H9 (cell line): ENCODE measurements at regions not wholly inside any gene's neighbourhood (a gene's known extent, or its start where the extent isn't known, plus 50 kb on each side); places are given as distances from the start of the nearest gene placed in this dataset.

Experiments
- DNase-seq: peaks from one replicate; pipeline ENCODE4 v3.0.0-alpha.2; 2017
- H2AFZ ChIP-seq: one replicate; pipeline ENCODE4 v1.6.1; 2013; ENCODE audit warnings: mild to moderate bottlenecking, low read length, control low read depth, moderate library complexity
- H2AK5ac ChIP-seq: 2 replicates; pipeline ENCODE4 v1.6.1; 2013; ENCODE audit warnings: low read length, control low read depth, mixed read lengths; ENCODE audit not compliant: insufficient read length
- H2BK120ac ChIP-seq: one replicate; pipeline ENCODE4 v1.6.1; 2013; ENCODE audit warnings: low read depth, mild to moderate bottlenecking, low read length, control low read depth, inconsistent platforms; ENCODE audit not compliant: poor library complexity, severe bottlenecking
- H2BK12ac ChIP-seq: 2 replicates; pipeline ENCODE4 v1.6.1; 2013; ENCODE audit warnings: low read length, control low read depth, mixed read lengths, low read depth; ENCODE audit not compliant: insufficient read length
- H2BK15ac ChIP-seq: 2 replicates; pipeline ENCODE4 v1.6.1; 2013; ENCODE audit warnings: low read depth, low read length, control low read depth
- H2BK20ac ChIP-seq: one replicate; pipeline ENCODE4 v1.6.1; 2013; ENCODE audit warnings: low read depth, mild to moderate bottlenecking, low read length, control low read depth, inconsistent platforms; ENCODE audit not compliant: poor library complexity, severe bottlenecking
- H2BK5ac ChIP-seq: 2 replicates; pipeline ENCODE4 v1.6.1; 2013; ENCODE audit warnings: low read length, control low read depth, mixed read lengths; ENCODE audit not compliant: insufficient read length
- H3K14ac ChIP-seq: 2 replicates; pipeline ENCODE4 v1.6.1; 2013; ENCODE audit warnings: low read length, control low read depth; ENCODE audit not compliant: insufficient read depth
- H3K18ac ChIP-seq: 2 replicates; pipeline ENCODE4 v1.6.1; 2013; ENCODE audit warnings: low read depth, mild to moderate bottlenecking, mixed read lengths, low read length, control low read depth; ENCODE audit not compliant: insufficient read length
- H3K23ac ChIP-seq: 2 replicates; pipeline ENCODE4 v1.6.1; 2013; ENCODE audit warnings: low read length, control low read depth, mixed read lengths, low read depth; ENCODE audit not compliant: insufficient read length
- H3K23me2 ChIP-seq: 2 replicates; pipeline ENCODE4 v1.6.1; 2013; ENCODE audit warnings: low read depth, mild to moderate bottlenecking, mixed read lengths, low read length, control low read depth; ENCODE audit not compliant: insufficient read length, poor library complexity, severe bottlenecking
- H3K27ac ChIP-seq: 2 replicates; pipeline ENCODE4 v1.5.1; 2013; ENCODE audit warnings: low read length, control low read depth, mixed read lengths, low read depth; ENCODE audit not compliant: insufficient read length
- H3K27me3 ChIP-seq: 2 replicates; pipeline ENCODE4 v1.6.1; 2013; ENCODE audit warnings: low read length, control low read depth, inconsistent platforms; ENCODE audit not compliant: insufficient read depth
- H3K4ac ChIP-seq: 2 replicates; pipeline ENCODE4 v1.6.1; 2013; ENCODE audit warnings: low read depth, mild to moderate bottlenecking, control low read depth, inconsistent platforms, low read length, moderate library complexity
- H3K4me1 ChIP-seq: 2 replicates; pipeline ENCODE4 v1.6.1; 2013; ENCODE audit warnings: low read length, control low read depth, inconsistent platforms; ENCODE audit not compliant: insufficient read depth
- H3K4me2 ChIP-seq: 2 replicates; pipeline ENCODE4 v1.6.1; 2013; ENCODE audit warnings: low read length, control low read depth, mixed read lengths; ENCODE audit not compliant: insufficient read length, insufficient read depth
- H3K56ac ChIP-seq: 2 replicates; pipeline ENCODE4 v1.6.1; 2013; ENCODE audit warnings: low read depth, mild to moderate bottlenecking, mixed read lengths, low read length, control low read depth; ENCODE audit not compliant: insufficient read length
- H3K79me1 ChIP-seq: 2 replicates; pipeline ENCODE4 v1.6.1; 2013; ENCODE audit warnings: low read depth, mild to moderate bottlenecking, moderate library complexity, low read length, control low read depth, inconsistent platforms; ENCODE audit not compliant: insufficient read depth, poor library complexity, severe bottlenecking
- H3K79me2 ChIP-seq: 2 replicates; pipeline ENCODE4 v1.6.1; 2013; ENCODE audit warnings: low read length, control low read depth, inconsistent platforms; ENCODE audit not compliant: insufficient read depth
- H3K9ac ChIP-seq: 2 replicates; pipeline ENCODE4 v1.6.1; 2013; ENCODE audit warnings: low read length, control low read depth, mixed read lengths; ENCODE audit not compliant: insufficient read length; ENCODE audit errors: extremely low read depth
- H3K9me3 ChIP-seq: one replicate; pipeline ENCODE4 v1.6.1; 2013; ENCODE audit warnings: low read depth, low read length, inconsistent platforms; ENCODE audit not compliant: control insufficient read depth
- H3T11ph ChIP-seq: one replicate; pipeline ENCODE4 v1.6.1; 2013; ENCODE audit warnings: mild to moderate bottlenecking, low read length, control low read depth, inconsistent platforms
- H4K20me1 ChIP-seq: one replicate; pipeline ENCODE4 v1.6.1; 2013; ENCODE audit not compliant: control insufficient read depth, insufficient read length, insufficient read depth
- H4K5ac ChIP-seq: 2 replicates; pipeline ENCODE4 v1.6.1; 2013; ENCODE audit warnings: low read depth, mild to moderate bottlenecking, mixed read lengths, low read length, control low read depth; ENCODE audit not compliant: insufficient read length
- H4K8ac ChIP-seq: replicated peaks from 2 replicates; pipeline ENCODE4 v1.6.1; 2013; ENCODE audit warnings: low read length, control low read depth, mixed read lengths, low read depth; ENCODE audit not compliant: insufficient read length
- H4K91ac ChIP-seq: 2 replicates; pipeline ENCODE4 v1.6.1; 2013; ENCODE audit warnings: low read depth, mild to moderate bottlenecking, moderate library complexity, mixed read lengths, low read length, control low read depth; ENCODE audit not compliant: insufficient read length
- H3K27ac Mint-ChIP-seq, 3 experiments: 2 replicates in 2 of 3; 3 replicates in 1 of 3; pipeline ENCODE4 v1.8.0; 2020 to 2021; ENCODE audit warnings: mixed read lengths in 3 of 3, mild to moderate bottlenecking in 1 of 3, moderate library complexity in 1 of 3
- H3K27me3 Mint-ChIP-seq: 2 replicates; pipeline ENCODE4 v1.8.0; 2021; ENCODE audit warnings: low read depth, mild to moderate bottlenecking, moderate library complexity, mixed read lengths
- H3K36me3 Mint-ChIP-seq, 3 experiments: 2 replicates in 2 of 3; 3 replicates in 1 of 3; pipeline ENCODE4 v1.8.0; 2020 to 2021; ENCODE audit warnings: low read depth in 3 of 3, mixed read lengths in 3 of 3; ENCODE audit not compliant: insufficient read depth in 1 of 3
- H3K4me1 Mint-ChIP-seq, 2 experiments: 2 replicates each; pipeline ENCODE4 v1.8.0; 2020; ENCODE audit warnings: mixed read lengths in 2 of 2
- H3K4me3 Mint-ChIP-seq, 2 experiments: 2 replicates in 1 of 2; 3 replicates in 1 of 2; pipeline ENCODE4 v1.8.0; 2020 to 2021; ENCODE audit warnings: mild to moderate bottlenecking in 2 of 2, mixed read lengths in 2 of 2, moderate library complexity in 1 of 2
- H3K9me3 Mint-ChIP-seq, 2 experiments: 2 replicates in 1 of 2; 3 replicates in 1 of 2; pipeline ENCODE4 v1.8.0; 2020; ENCODE audit warnings: mild to moderate bottlenecking in 2 of 2, mixed read lengths in 2 of 2, moderate library complexity in 1 of 2
- WGBS: extraction: QIAGEN DNeasy Blood & Tissue Kit; methylation state at CpG from one replicate; pipeline ENCODE4 v1.1.7; 2013; ENCODE audit warnings: missing lambda C conversion rate, low lambda C conversion rate, mixed read lengths; ENCODE audit not compliant: insufficient read length; ENCODE audit errors: extremely low coverage; 5-methylcytosine and 5-hydroxymethylcytosine counted together
- TF ChIP-seq, protein P1 (sequence below): fragments of 200-600 bp; sonication (generic); conservative IDR thresholded peaks from 3 replicates; pipeline ENCODE4 v1.8.0; 2021; ENCODE audit warnings: antibody characterized with exemption, mild to moderate bottlenecking

DNA sequence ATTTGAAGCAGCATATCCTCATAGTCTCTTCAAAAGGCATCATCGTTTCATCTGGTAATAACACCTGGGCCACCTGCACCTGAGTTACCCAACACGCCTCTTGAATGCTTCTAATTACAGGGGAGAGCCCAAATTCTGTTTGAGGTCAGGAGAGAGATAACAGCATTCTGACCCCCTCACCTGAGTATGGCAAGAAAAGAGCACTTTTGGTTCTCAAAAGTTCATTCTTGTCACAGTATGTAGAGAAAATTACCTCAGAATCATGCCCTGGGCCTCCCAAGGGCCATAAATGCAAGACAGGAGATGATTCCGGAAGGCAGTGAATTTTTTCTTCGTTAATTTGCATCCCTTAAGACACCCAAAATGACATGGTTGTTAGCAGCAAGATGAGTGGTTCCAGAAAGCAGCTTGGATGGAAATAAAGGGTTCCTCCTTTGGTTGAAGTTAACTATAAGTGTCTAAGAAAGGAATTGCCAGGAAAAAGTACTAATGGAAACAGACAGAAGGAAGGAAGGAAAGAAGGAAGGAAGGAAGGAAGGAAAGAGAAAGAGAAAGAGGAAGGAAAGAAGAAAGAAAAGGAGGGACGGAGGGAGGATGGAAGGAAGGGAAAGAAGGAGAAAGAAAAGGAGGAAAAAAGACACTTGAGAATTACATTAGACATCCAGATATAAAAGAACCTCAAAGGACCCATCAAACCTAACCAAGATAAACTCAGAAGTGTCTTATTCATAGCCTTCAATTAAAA, 228.4 kb upstream of the RHOBTB1 start:
- Histone ChIP-seq H4K8ac (no peak overlapping the region), H2BK120ac (no peak overlapping the region), H3K4me2 (no peak overlapping the region), H3T11ph (no peak overlapping the region), H3K27me3 (no peaks in the 10 kb centered on the region), H3K23ac (no peak overlapping the region), H2AK5ac (no peak overlapping the region), H3K14ac (no peak overlapping the region), H4K20me1 (no peaks in the 10 kb centered on the region), H3K4ac (no peak overlapping the region), H2BK12ac (no peak overlapping the region), H4K5ac (no peak overlapping the region), H3K18ac (no peak overlapping the region), H2BK5ac (no peak overlapping the region), H3K27ac (no peak overlapping the region), H2AFZ (no peak overlapping the region), H3K56ac (no peak overlapping the region), H4K91ac (no peak overlapping the region), H3K4me1 (no peaks in the 10 kb centered on the region), H3K9me3 (no peaks in the 10 kb centered on the region), H2BK20ac (no peak overlapping the region), H3K9ac (no peak overlapping the region), H3K79me1 (no peaks in the 10 kb centered on the region), H2BK15ac (no peak overlapping the region), H3K23me2 (no peaks in the 10 kb centered on the region), H3K79me2 (no peaks in the 10 kb centered on the region)
- no peak for DNase-seq
- TF ChIP-seq, protein P1, sequence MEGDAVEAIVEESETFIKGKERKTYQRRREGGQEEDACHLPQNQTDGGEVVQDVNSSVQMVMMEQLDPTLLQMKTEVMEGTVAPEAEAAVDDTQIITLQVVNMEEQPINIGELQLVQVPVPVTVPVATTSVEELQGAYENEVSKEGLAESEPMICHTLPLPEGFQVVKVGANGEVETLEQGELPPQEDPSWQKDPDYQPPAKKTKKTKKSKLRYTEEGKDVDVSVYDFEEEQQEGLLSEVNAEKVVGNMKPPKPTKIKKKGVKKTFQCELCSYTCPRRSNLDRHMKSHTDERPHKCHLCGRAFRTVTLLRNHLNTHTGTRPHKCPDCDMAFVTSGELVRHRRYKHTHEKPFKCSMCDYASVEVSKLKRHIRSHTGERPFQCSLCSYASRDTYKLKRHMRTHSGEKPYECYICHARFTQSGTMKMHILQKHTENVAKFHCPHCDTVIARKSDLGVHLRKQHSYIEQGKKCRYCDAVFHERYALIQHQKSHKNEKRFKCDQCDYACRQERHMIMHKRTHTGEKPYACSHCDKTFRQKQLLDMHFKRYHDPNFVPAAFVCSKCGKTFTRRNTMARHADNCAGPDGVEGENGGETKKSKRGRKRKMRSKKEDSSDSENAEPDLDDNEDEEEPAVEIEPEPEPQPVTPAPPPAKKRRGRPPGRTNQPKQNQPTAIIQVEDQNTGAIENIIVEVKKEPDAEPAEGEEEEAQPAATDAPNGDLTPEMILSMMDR = no peak
- Mint-ChIP-seq H3K27me3 (no peaks in the 10 kb centered on the region; the same call in 1 of the 2 replicates), H3K36me3 (peaks cover 0 to 9% (median 4%) of the 10 kb centered on the region in 3 experiments; a peak in 5 of 7 replicates), H3K4me1 (0 out of 4 replicates have a peak, but pooled peaks cover 0 to 5% of the 10 kb centered on the region in 2 experiments), H3K27ac (no peak overlapping the region), H3K9me3 (peaks cover 10 to 12% of the 10 kb centered on the region in 2 experiments), H3K4me3 (no peak overlapping the region)
- whole genome bisulfite sequencing = no CpG with 5 or more reads among the region's 5 CpGs
